MCF 10A (cell line): ENCODE measurements at regions not wholly inside any gene's neighbourhood (a gene's known extent, or its start where the extent isn't known, plus 50 kb on each side); places are given as distances from the start of the nearest gene placed in this dataset.

Experiments used
- BruUV-seq: library from RNA; stranded (reverse); fragments of 400-500 nt; replicated peaks from 2 replicates; lab custom pipeline; 2021; lab: Mats Ljungman, UMichigan
- CTCF ChIA-PET: fragments of 300-600 bp; sonication (Branson Sonifier 250); formaldehyde crosslinking; extraction: SDS; loops from one replicate; lab custom pipeline; 2021; ENCODE audit warnings: antibody characterized with exemption, inconsistent platforms; lab: Yijun Ruan, JAX
- POLR2A ChIA-PET: fragments of 300-600, 350-650 bp; sonication (Branson Sonifier 250); formaldehyde crosslinking; extraction: SDS; loops from one replicate; lab custom pipeline; 2020; ENCODE audit warnings: antibody characterized with exemption, inconsistent platforms; lab: Yijun Ruan, JAX
- DNase-seq: peaks from one replicate; pipeline ENCODE4 v3.0.0-alpha.2; 2018; ENCODE audit not compliant: unreplicated experiment
- H3K27ac Mint-ChIP-seq: one replicate; pipeline ENCODE4 v1.8.0; 2022; ENCODE audit warnings: mild to moderate bottlenecking, low read depth, mixed read lengths; ENCODE audit not compliant: unreplicated experiment
- H3K27me3 Mint-ChIP-seq: one replicate; pipeline ENCODE4 v1.8.0; 2022; ENCODE audit warnings: mixed read lengths; ENCODE audit not compliant: insufficient read depth, unreplicated experiment
- H3K36me3 Mint-ChIP-seq: one replicate; pipeline ENCODE4 v1.8.0; 2022; ENCODE audit warnings: mild to moderate bottlenecking, moderate library complexity, mixed read lengths; ENCODE audit not compliant: insufficient read depth, unreplicated experiment
- H3K4me1 Mint-ChIP-seq: one replicate; pipeline ENCODE4 v1.8.0; 2022; ENCODE audit warnings: mixed read lengths; ENCODE audit not compliant: insufficient read depth, unreplicated experiment
- H3K4me3 Mint-ChIP-seq: one replicate; pipeline ENCODE4 v1.8.0; 2022; ENCODE audit warnings: mild to moderate bottlenecking, moderate library complexity, mixed read lengths; ENCODE audit not compliant: unreplicated experiment
- H3K9me3 Mint-ChIP-seq: one replicate; pipeline ENCODE4 v1.8.0; 2022; ENCODE audit warnings: mixed read lengths; ENCODE audit not compliant: unreplicated experiment
- CTCF ChIP-seq: fragments of 200-600 bp; IDR thresholded peaks from one replicate; pipeline ENCODE4 v1.8.0; 2022; ENCODE audit warnings: antibody characterized with exemption, mild to moderate bottlenecking; ENCODE audit not compliant: unreplicated experiment
- intact Hi-C: fragments of 100-400 bp; cut with micrococcal nuclease; formaldehyde crosslinking; loops from 2 replicates; pipeline ENCODE4 v1.14.1; 2022

GRCh38 chr6:85111481-85112011 lies 338.3 kb upstream of the NT5E start:
- Mint-ChIP-seq H3K9me3 (no peaks in the 10 kb centered on the region), H3K27ac (no peak overlapping the region), H3K4me3 (no peak overlapping the region), H3K36me3 (no peaks in the 10 kb centered on the region), H3K27me3 (no peaks in the 10 kb centered on the region), H3K4me1 (peaks cover 10% of the 10 kb centered on the region)
- no TSS peak for BruUV-seq
- POLR2A ChIA-PET, result no interaction called here
- DNase-seq, result no peak
- CTCF ChIA-PET, result interaction anchor here (0.6 kb wide), 1 partner anchor 302 kb away, joined by 3 read pairs; no protein-coding TSS in a partner anchor
- TF ChIP-seq CTCF, result no peak
- intact Hi-C loops, result no loop called here

GRCh38 chr6:85110943-85111342 lies 338.9 kb upstream of the NT5E start:
- no peak overlapping the region for H3K27ac Mint-ChIP-seq
- no peak for DNase-seq
- peaks cover 10% of the 10 kb centered on the region for H3K4me1 Mint-ChIP-seq
- no peaks in the 10 kb centered on the region for H3K36me3 Mint-ChIP-seq
- no TSS peak for BruUV-seq
- ChIA-PET CTCF (interaction anchor here (0.6 kb wide), 2 partner anchors 301 to 394 kb away, joined by 3 to 4 read pairs; no protein-coding TSS in a partner anchor), POLR2A (no interaction called here)
- H3K9me3 Mint-ChIP-seq, result no peaks in the 10 kb centered on the region
- H3K4me3 Mint-ChIP-seq, result no peak overlapping the region
- no peak for TF ChIP-seq CTCF
- intact Hi-C loops, result no loop called here
- no peaks in the 10 kb centered on the region for H3K27me3 Mint-ChIP-seq

- Mint-ChIP-seq H3K27ac (no peak overlapping the region), H3K9me3 (no peaks in the 10 kb centered on the region), H3K27me3 (no peaks in the 10 kb centered on the region), H3K36me3 (no peaks in the 10 kb centered on the region), H3K4me1 (peaks cover 7% of the 10 kb centered on the region), H3K4me3 (no peak overlapping the region)
- no peak for TF ChIP-seq CTCF
- CTCF ChIA-PET, result no interaction called here
- POLR2A ChIA-PET, result no interaction called here
- intact Hi-C loops, result no loop called here
- no peak for DNase-seq
- no TSS peak for BruUV-seq
These were observed 342.2 kb upstream of the NT5E start for GRCh38 chr6:85107701-85108100.

GRCh38 chr6:85096976-85097375 lies 332.6 kb upstream of the TBX18 start:
- POLR2A ChIA-PET, result interaction anchor here (0.7 kb wide), 1 partner anchor 202 kb away, joined by 3 read pairs; no protein-coding TSS in a partner anchor
- H3K4me1 Mint-ChIP-seq, result peaks cover 11% of the 10 kb centered on the region
- no peak overlapping the region for H3K27ac Mint-ChIP-seq
- peaks cover 5% of the 10 kb centered on the region for H3K36me3 Mint-ChIP-seq
- intact Hi-C loops, result no loop called here
- CTCF ChIA-PET, result interaction anchor here (0.6 kb wide), 1 partner anchor 199 kb away, joined by 4 read pairs; no protein-coding TSS in a partner anchor
- no peak overlapping the region for H3K4me3 Mint-ChIP-seq
- BruUV-seq, result no TSS peak
- H3K27me3 Mint-ChIP-seq, result no peaks in the 10 kb centered on the region
- peak; percentile 24 for DNase-seq
- H3K9me3 Mint-ChIP-seq, result peaks cover 41% of the 10 kb centered on the region
- TF ChIP-seq CTCF, result no peak
